ENCODE measurements at regions not wholly inside any gene's neighbourhood (a gene's known extent, or its start where the extent isn't known, plus 50 kb on each side); places are given as distances from the start of the nearest gene placed in this dataset.

GRCh38 chr6:97644353-97644752 lies 361.3 kb upstream of the MMS22L start:
- TF ChIP-seq, protein P1, sequence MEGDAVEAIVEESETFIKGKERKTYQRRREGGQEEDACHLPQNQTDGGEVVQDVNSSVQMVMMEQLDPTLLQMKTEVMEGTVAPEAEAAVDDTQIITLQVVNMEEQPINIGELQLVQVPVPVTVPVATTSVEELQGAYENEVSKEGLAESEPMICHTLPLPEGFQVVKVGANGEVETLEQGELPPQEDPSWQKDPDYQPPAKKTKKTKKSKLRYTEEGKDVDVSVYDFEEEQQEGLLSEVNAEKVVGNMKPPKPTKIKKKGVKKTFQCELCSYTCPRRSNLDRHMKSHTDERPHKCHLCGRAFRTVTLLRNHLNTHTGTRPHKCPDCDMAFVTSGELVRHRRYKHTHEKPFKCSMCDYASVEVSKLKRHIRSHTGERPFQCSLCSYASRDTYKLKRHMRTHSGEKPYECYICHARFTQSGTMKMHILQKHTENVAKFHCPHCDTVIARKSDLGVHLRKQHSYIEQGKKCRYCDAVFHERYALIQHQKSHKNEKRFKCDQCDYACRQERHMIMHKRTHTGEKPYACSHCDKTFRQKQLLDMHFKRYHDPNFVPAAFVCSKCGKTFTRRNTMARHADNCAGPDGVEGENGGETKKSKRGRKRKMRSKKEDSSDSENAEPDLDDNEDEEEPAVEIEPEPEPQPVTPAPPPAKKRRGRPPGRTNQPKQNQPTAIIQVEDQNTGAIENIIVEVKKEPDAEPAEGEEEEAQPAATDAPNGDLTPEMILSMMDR (conservative IDR thresholded peaks at IDR 0.05; ENCODE audit: low read length), result no peak
- no peak for TF ChIP-seq EZH2phosphoT487 (IDR thresholded peaks at IDR 0.05; ENCODE audit: borderline replicate concordance)
